ENCODE measurements at regions not wholly inside any gene's neighbourhood (a gene's known extent, or its start where the extent isn't known, plus 50 kb on each side); places are given as distances from the start of the nearest gene placed in this dataset.

- Histone ChIP-seq H4K20me1 (replicated peaks; ENCODE audit: control insufficient read depth, extremely low read depth, insufficient read depth, low read length) (no peaks in the 10 kb centered on the region), H3K4me3 (replicated peaks in 1 of 3; ENCODE audit: insufficient read depth in 1 of 3, low read depth in 1 of 3, low read length in 3 of 3) (no peak overlapping the region), H2AFZ (ENCODE audit: low read depth, low read length) (no peak overlapping the region), H3K9me1 (replicated peaks; ENCODE audit: control insufficient read depth, extremely low read depth, insufficient read depth, low read length) (no peaks in the 10 kb centered on the region), H3K4me1 (ENCODE audit: control insufficient read depth, extremely low read depth, insufficient read depth, low read length) (no peaks in the 10 kb centered on the region), H3K79me2 (ENCODE audit: control insufficient read depth, insufficient read depth, low read length) (no peaks in the 10 kb centered on the region), H3K9me3 (replicated peaks; ENCODE audit: control insufficient read depth, insufficient read depth, low read length) (no peaks in the 10 kb centered on the region), H3K27me3 (ENCODE audit: control insufficient read depth in 2 of 2, insufficient read depth in 2 of 2, low read length in 2 of 2) (no peaks in the 10 kb centered on the region), H3K4me2 (ENCODE audit: insufficient read depth, low read length) (no peak overlapping the region), H3K36me3 (ENCODE audit: control insufficient read depth in 2 of 2, extremely low read depth in 1 of 2, insufficient read depth in 2 of 2, low read length in 2 of 2) (no peaks in the 10 kb centered on the region), H3K9ac (replicated peaks; ENCODE audit: extremely low read depth, insufficient read depth, low read length) (no peak overlapping the region), H3K27ac (ENCODE audit: insufficient read depth, low read depth, low read length) (no peak overlapping the region)
- dilution Hi-C loops (cut with MboI; ENCODE audit: extremely low pct_ligation_motif_present, low sequenced_read_pairs), result no loop called here
- intact Hi-C loops (cut with micrococcal nuclease), result no loop called here
- ChIA-PET CTCF (no interaction called here), POLR2A (no interaction called here)
- TF ChIP-seq MAX (IDR thresholded peaks at IDR 0.05; ENCODE audit: insufficient read depth, insufficient read length), result no peak
- TF ChIP-seq CTCF (IDR thresholded peaks at IDR 0.05; ENCODE audit: extremely low read depth in 1 of 2, insufficient read depth in 1 of 2, low read depth in 1 of 2, low read length in 2 of 2), result no peak
- TF ChIP-seq GATA2 (IDR thresholded peaks at IDR 0.05; ENCODE audit: insufficient read depth, insufficient read length, low read depth, low read length), result no peak
- no peak for TF ChIP-seq FOS (IDR thresholded peaks at IDR 0.05; ENCODE audit: borderline replicate concordance, insufficient read depth, low read length)
- TF ChIP-seq POLR2AphosphoS5 (IDR thresholded peaks at IDR 0.05; ENCODE audit: insufficient read depth, low read depth, low read length), result no peak
- no peak for TF ChIP-seq JUN (IDR thresholded peaks at IDR 0.05; ENCODE audit: borderline replicate concordance, insufficient read depth, insufficient read length, low read depth)
- TF ChIP-seq EZH2 (IDR thresholded peaks at IDR 0.05; ENCODE audit: borderline replicate concordance, low read depth, low read length, severe bottlenecking), result no peak
- TF ChIP-seq MYC (IDR thresholded peaks at IDR 0.05; ENCODE audit: low read depth, low read length), result no peak
- no peak for TF ChIP-seq POLR2A (IDR thresholded peaks at IDR 0.05; ENCODE audit: low read depth, low read length)
- no peak for DNase-seq (ENCODE audit: low read depth, low spot score)
- FAIRE-seq, result no peak
- no TSS peak for BruUV-seq (replicated peaks)
Measured at GRCh38 chr2:156679820-156680219, 243.6 kb downstream of the GPD2 start.

Measured in endothelial cell of umbilical vein (primary cell).